ENCODE measurements at regions not wholly inside any gene's neighbourhood (a gene's known extent, or its start where the extent isn't known, plus 50 kb on each side); places are given as distances from the start of the nearest gene placed in this dataset.

GRCh38 chr6:163883984-163884383 is 469.5 kb downstream of the QKI start (continued):
- TF ChIP-seq ZBTB42 (CRISPR knock-in tag; IDR thresholded peaks at IDR 0.05): no peak
- TF ChIP-seq, protein P1, sequence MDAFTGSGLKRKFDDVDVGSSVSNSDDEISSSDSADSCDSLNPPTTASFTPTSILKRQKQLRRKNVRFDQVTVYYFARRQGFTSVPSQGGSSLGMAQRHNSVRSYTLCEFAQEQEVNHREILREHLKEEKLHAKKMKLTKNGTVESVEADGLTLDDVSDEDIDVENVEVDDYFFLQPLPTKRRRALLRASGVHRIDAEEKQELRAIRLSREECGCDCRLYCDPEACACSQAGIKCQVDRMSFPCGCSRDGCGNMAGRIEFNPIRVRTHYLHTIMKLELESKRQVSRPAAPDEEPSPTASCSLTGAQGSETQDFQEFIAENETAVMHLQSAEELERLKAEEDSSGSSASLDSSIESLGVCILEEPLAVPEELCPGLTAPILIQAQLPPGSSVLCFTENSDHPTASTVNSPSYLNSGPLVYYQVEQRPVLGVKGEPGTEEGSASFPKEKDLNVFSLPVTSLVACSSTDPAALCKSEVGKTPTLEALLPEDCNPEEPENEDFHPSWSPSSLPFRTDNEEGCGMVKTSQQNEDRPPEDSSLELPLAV (CRISPR knock-in tag; conservative IDR thresholded peaks at IDR 0.05; ENCODE audit: low read depth): no peak
- no peak for TF ChIP-seq DMTF1 (CRISPR knock-in tag; IDR thresholded peaks at IDR 0.05)

DNA sequence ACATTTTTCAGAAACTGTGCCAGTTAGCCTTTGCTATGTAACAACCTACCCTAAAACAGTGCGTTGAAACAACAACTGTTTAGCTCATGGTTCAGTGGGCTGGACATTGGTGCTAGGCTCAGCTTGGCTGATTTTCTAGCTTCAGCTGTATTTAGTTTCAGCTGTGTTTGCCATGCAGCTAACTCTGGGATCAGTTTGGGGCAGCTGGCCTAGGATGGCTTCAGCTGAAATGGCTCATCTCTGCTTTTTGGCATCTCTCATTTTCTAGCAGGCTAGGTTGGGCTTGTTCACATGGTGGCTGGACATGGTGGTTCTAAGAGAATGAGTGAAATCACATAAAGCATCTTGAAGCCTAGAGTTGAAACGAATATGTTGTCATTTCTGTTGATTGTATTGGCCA is 464.2 kb downstream of the QKI start:
- no peak for FAIRE-seq
- H4K20me1 ChIP-seq (ENCODE audit: insufficient read depth, low read length): no peaks in the 10 kb centered on the region
- TF ChIP-seq RFX3 (CRISPR knock-in tag; IDR thresholded peaks at IDR 0.05) (no peak), NR3C1 (CRISPR knock-in tag; IDR thresholded peaks at IDR 0.05) (no peak)
- TF ChIP-seq, protein P2, sequence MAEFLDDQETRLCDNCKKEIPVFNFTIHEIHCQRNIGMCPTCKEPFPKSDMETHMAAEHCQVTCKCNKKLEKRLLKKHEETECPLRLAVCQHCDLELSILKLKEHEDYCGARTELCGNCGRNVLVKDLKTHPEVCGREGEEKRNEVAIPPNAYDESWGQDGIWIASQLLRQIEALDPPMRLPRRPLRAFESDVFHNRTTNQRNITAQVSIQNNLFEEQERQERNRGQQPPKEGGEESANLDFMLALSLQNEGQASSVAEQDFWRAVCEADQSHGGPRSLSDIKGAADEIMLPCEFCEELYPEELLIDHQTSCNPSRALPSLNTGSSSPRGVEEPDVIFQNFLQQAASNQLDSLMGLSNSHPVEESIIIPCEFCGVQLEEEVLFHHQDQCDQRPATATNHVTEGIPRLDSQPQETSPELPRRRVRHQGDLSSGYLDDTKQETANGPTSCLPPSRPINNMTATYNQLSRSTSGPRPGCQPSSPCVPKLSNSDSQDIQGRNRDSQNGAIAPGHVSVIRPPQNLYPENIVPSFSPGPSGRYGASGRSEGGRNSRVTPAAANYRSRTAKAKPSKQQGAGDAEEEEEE (CRISPR knock-in tag; IDR thresholded peaks at IDR 0.05; ENCODE audit: borderline replicate concordance): no peak
- ATAC-seq: no peak
- H3K4me3 ChIP-seq (replicated peaks in 1 of 3; ENCODE audit: insufficient read depth in 1 of 3, low read depth in 2 of 3, low read length in 3 of 3): no peak overlapping the region
- H3K79me2 ChIP-seq (ENCODE audit: insufficient read depth, low read length): no peaks in the 10 kb centered on the region
- no peak overlapping the region for H3K27ac ChIP-seq (ENCODE audit: extremely low read length, insufficient read depth, low read length)
- H3K9ac ChIP-seq (ENCODE audit: insufficient read depth, low read depth, low read length): no peak overlapping the region
- no peak overlapping the region for H2AFZ ChIP-seq (ENCODE audit: low read length)
- ChIA-PET CTCF (ENCODE audit: low intra/inter-chr PET ratio, low total read pairs) (no interaction called here), POLR2A (no interaction called here)
- H3K9me3 ChIP-seq (ENCODE audit: low read length): no peaks in the 10 kb centered on the region
- no peaks in the 10 kb centered on the region for H3K36me3 ChIP-seq (replicated peaks in 1 of 2; ENCODE audit: control insufficient read depth in 1 of 2, insufficient read depth in 2 of 2, low read length in 2 of 2)
- no peak overlapping the region for H3K4me2 ChIP-seq (ENCODE audit: low read depth, low read length)
- intact Hi-C loops (cut with micrococcal nuclease; ENCODE audit: unreplicated experiment): no loop called here
- no peaks in the 10 kb centered on the region for H3K4me1 ChIP-seq (ENCODE audit: insufficient read depth, low read length)
- DNase-seq (ENCODE audit: low spot score): no peak
- in situ Hi-C loops (cut with HindIII; ENCODE audit: extremely low pct_ligation_motif_present, low pct_unique_long_range_greater_than_20kb): no loop called here
- WGBS (ENCODE audit: low lambda C conversion rate): 0% methylated on average over 2 of the region's 2 CpGs
- no TSS peak for BruUV-seq (replicated peaks)
- H3K27me3 ChIP-seq (ENCODE audit: control insufficient read depth in 1 of 2, insufficient read depth in 2 of 2, low read length in 2 of 2): peaks cover 0 to 2% of the 10 kb centered on the region in 2 experiments; a peak in 1 of 5 replicates

Measured in HepG2 (cell line).